ENCODE measurements at regions not wholly inside any gene's neighbourhood (a gene's known extent, or its start where the extent isn't known, plus 50 kb on each side); places are given as distances from the start of the nearest gene placed in this dataset.

DNA sequence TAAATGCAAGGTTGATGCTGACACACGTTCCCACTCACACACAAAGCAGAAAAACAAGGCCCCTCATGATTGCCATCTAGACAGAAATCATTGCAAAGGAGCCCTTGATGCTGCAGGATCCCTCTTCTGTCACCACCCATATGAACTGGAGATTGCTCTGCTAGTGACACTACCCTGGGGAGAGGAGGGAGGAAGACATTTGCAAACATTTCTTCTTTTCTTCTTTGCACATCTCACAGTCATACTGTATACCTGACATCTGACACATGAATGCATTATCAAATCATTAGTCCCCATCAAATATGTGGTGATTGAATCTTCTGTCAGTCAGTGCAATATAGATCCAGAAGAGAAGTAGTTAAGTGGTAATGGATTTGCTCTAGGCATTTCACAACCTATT, 208.5 kb upstream of the E2F7 start:
- DNase-seq (ENCODE audit: low spot score) (no peak), ATAC-seq (ENCODE audit: insufficient number of reproducible peaks, low FRiP score, low read depth) (no peak)
- Histone ChIP-seq H3K36me3 (no peaks in the 10 kb centered on the region), H3K27me3 (replicated peaks; ENCODE audit: insufficient read depth) (no peaks in the 10 kb centered on the region), H3K4me3 (no peak overlapping the region), H3K4me1 (ENCODE audit: control insufficient read depth in 1 of 2, low read depth in 2 of 2) (no peaks in the 10 kb centered on the region), H3K27ac (no peak overlapping the region), H3K9me3 (no peaks in the 10 kb centered on the region)
- TF ChIP-seq CTCF (IDR thresholded peaks at IDR 0.05), result no peak

DNA sequence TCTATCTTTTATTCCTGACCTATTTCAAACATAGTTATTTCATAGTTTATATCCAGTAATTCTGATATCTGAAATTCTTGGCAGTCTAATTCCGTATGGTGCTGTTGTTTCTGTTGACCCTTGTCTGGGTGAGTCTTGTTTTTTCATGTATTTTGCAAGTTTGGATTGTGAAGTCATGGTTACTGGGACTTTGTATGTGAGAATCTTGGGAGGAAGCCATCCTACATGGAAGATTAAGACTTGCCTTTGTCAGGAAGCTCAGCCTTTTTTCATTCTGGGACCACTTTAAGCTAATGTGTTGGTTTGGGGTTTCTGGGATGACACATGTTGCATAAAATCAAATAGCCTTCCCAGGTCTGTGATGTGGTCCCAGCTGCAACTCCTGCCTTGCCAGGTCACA, 191.6 kb upstream of the E2F7 start:
- Histone ChIP-seq H3K36me3 (no peaks in the 10 kb centered on the region), H3K4me3 (no peak overlapping the region), H3K9me3 (no peaks in the 10 kb centered on the region), H3K27ac (no peak overlapping the region), H3K4me1 (ENCODE audit: control insufficient read depth in 1 of 2, low read depth in 2 of 2) (peaks cover 0 to 10% of the 10 kb centered on the region in 2 donors), H3K27me3 (replicated peaks; ENCODE audit: insufficient read depth) (no peaks in the 10 kb centered on the region)
- DNase-seq (ENCODE audit: low spot score), result no peak
- no peak for ATAC-seq (ENCODE audit: insufficient number of reproducible peaks, low FRiP score, low read depth)
- no peak for TF ChIP-seq CTCF (IDR thresholded peaks at IDR 0.05)

DNA sequence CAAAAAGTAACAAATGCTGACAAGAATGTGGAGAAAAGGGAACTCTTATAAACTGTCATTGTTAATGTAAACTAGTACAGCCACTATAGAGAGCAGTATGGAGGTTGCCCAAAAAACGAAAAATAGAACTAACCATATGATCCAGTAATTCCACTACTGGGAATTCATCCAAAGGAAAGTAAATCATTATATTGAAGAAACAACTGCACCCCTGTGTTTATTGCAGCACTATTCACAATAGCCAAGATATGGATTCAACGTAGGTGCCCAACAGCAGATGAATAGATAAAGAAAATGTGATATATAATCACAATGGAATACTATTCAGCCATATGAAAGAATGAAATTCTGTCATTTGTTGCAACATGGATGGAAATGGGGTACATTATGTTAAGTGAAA, 188.0 kb upstream of the E2F7 start:
- no peak overlapping the region for H3K27ac ChIP-seq
- no peak for TF ChIP-seq CTCF (IDR thresholded peaks at IDR 0.05)
- no peaks in the 10 kb centered on the region for H3K36me3 ChIP-seq
- H3K4me1 ChIP-seq (ENCODE audit: control insufficient read depth in 1 of 2, low read depth in 2 of 2), result peaks cover 0 to 10% of the 10 kb centered on the region in 2 donors
- no peaks in the 10 kb centered on the region for H3K27me3 ChIP-seq (replicated peaks; ENCODE audit: insufficient read depth)
- no peak for DNase-seq (ENCODE audit: low spot score)
- no peak for ATAC-seq (ENCODE audit: insufficient number of reproducible peaks, low FRiP score, low read depth)
- H3K9me3 ChIP-seq, result no peaks in the 10 kb centered on the region
- H3K4me3 ChIP-seq, result no peak overlapping the region

DNA sequence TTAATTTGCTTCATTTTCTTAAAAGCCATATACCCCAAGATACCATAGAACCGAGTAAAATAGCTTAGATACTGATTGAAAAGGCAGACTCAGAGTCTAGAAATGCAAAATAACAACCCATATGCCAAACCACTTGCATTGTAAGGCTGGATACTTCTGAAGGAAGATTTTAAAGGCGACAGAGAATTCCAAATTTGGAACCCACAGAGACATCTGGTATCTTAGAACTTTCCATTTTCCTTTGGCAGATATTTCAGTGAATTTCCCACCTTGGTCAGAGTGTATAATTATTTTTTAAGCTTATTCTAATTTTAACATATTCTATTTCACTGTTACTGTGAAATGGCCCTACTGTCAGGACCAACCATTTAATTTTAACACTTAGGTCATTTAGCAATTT, 186.4 kb upstream of the E2F7 start:
- H3K27me3 ChIP-seq (replicated peaks; ENCODE audit: insufficient read depth), result no peaks in the 10 kb centered on the region
- no peaks in the 10 kb centered on the region for H3K9me3 ChIP-seq
- peaks cover 0 to 16% of the 10 kb centered on the region in 2 donors for H3K4me1 ChIP-seq (ENCODE audit: control insufficient read depth in 1 of 2, low read depth in 2 of 2)
- no peaks in the 10 kb centered on the region for H3K36me3 ChIP-seq
- ATAC-seq (ENCODE audit: insufficient number of reproducible peaks, low FRiP score, low read depth) (no peak), DNase-seq (ENCODE audit: low spot score) (no peak)
- TF ChIP-seq CTCF (IDR thresholded peaks at IDR 0.05), result no peak
- no peak overlapping the region for H3K27ac ChIP-seq
- H3K4me3 ChIP-seq, result no peak overlapping the region

DNA sequence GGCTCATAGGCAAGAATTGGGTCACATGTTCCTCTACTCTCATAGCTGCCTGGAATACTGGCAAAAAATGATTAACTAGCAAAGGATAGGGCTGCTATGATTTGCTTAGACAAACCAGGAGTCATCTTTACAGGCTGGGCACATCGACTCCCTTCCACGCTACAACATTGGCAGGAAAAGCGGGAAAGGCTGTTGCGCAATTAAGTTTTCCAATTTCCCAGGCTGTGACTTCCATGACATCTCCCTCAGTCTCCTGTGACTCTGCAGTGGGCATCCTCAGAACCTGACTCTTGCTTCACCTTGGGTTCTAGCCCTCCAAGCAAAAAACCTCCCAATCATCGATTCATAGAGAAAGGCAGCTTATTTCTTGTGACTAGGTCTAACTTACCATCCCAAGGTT, 184.5 kb upstream of the E2F7 start:
- Histone ChIP-seq H3K36me3 (no peaks in the 10 kb centered on the region), H3K9me3 (no peaks in the 10 kb centered on the region), H3K4me3 (no peak overlapping the region), H3K27ac (no peak overlapping the region), H3K27me3 (replicated peaks; ENCODE audit: insufficient read depth) (no peaks in the 10 kb centered on the region), H3K4me1 (ENCODE audit: control insufficient read depth in 1 of 2, low read depth in 2 of 2) (peaks cover 0 to 12% of the 10 kb centered on the region in 2 donors)
- ATAC-seq (ENCODE audit: insufficient number of reproducible peaks, low FRiP score, low read depth), result no peak
- TF ChIP-seq CTCF (IDR thresholded peaks at IDR 0.05), result no peak
- no peak for DNase-seq (ENCODE audit: low spot score)
